Activated CD4-positive, alpha-beta T cell treated with anti-CD3 and anti-CD28 coated beads, Interleukin-2, amount 50 U/mL, for 4 hours (primary cell): ENCODE measurements at regions not wholly inside any gene's neighbourhood (a gene's known extent, or its start where the extent isn't known, plus 50 kb on each side); places are given as distances from the start of the nearest gene placed in this dataset.
A peak's percentile ranks its signal among the peaks of the same experiment; 100 is the strongest.

Experiments used
- DNase-seq, 2 experiments: peaks; one replicate each; pipeline ENCODE4 v3.0.0-alpha.2; 2020

DNA sequence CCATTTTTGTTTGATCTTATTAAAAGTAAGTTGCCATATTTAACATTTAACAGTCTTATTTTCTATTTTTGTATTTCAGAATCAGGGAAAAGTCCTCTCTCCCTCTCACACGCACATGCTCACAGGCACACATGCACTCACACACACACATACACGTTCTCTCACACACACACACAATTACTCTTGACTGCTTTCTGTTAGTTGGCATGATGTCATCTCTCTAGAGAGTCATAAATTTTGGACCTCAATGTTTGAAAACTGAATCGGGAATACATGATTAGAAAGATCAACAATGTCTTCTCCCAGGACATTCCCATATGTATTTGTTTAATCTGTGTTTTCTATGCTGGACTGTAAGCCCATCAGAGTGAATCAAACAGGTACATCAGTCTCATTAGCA lies 165.7 kb upstream of the AHR start:
- DNase-seq, result no peak

DNA sequence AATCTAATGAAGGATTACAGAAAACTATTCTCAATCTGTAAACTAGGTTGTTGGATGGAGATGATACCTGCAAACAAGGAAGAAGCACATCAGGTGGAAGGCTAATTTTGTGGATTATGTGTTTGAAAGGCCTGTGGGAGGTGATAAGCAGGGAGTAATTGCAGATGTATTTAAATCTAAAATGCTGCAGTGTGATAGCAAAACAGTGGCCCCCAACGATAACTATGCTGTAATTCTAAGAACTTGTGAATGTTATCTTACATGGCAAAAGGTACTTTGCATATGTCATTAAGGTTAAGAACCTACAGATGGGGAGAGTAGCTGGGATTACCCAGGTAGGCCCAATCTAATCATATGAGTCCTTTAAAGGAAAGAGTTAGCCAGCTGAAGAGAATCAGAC lies 164.5 kb upstream of the AHR start:
- DNase-seq, result no peak

GRCh38 chr7:17134786-17135185 lies 163.7 kb upstream of the AHR start:
- no peak for DNase-seq

GRCh38 chr7:17136126-17136525 lies 162.3 kb upstream of the AHR start:
- no peak for DNase-seq

- no peak for DNase-seq
These were observed 159.4 kb upstream of the AHR start for GRCh38 chr7:17139081-17139480.

DNA sequence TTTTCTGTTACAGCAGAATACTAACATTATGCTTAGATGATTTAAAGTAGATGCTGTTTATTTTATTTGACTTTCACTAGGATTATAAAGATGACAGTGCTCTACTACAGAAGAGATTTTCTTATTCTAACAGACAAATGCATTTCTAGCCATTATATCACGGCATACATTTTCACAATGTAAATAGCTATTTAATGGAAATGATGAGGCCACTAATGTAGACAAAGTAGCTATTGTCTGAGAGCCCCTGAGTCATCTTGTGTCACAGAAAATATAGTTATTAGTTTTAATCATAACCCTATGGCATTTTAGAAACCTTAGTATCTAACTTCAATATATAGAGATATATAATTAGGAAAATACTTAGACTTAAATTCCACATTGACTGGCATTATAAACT lies 158.0 kb upstream of the AHR start:
- no peak for DNase-seq

- no peak for DNase-seq
These were observed 155.5 kb upstream of the AHR start for GRCh38 chr7:17142831-17143541.

GRCh38 chr7:17144322-17144721 lies 154.1 kb upstream of the AHR start:
- DNase-seq, result peak; percentile 62 to 68

GRCh38 chr7:17146621-17147020 lies 151.8 kb upstream of the AHR start:
- no peak for DNase-seq

DNA sequence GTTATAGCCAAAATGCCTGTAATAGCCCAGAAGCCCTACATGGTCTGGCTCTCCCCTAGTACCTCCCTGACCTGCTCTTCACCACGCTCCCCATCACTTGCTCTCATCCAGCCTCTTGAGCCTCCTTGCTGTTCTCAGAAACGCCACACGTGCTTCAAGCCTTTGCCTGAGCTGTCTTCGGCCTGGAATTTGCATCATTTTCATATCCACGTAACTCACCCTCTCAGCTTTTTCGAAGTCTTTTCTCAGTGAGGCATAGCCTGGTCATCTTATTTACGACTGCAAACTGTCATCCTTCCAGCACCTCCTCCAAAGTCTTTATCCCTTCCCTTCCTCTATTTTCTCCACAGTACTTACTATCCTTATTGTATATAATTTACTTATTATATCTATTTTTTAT lies 151.0 kb upstream of the AHR start:
- DNase-seq, result no peak

DNA sequence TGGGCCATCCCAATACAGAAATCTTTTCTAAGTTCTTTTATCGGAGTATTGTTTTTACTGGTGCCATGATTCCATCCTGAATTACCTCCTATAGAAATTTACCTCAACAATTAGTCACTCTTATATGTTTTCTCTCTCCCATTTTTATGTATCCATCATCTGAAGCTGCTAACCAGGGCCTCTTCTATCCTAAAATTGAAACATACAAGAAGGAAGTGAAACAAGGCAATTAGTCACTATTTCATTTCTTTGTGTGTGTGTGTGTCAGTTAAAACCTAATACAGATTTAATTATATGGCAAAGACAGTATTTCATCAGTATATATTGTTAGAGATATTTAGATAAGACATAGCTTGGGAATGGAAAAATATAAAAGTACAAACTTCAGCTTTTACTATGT lies 148.4 kb upstream of the AHR start:
- DNase-seq, result no peak

GRCh38 chr7:17152721-17153120 lies 145.7 kb upstream of the AHR start:
- DNase-seq, result no peak

- DNase-seq, result no peak
These were observed 144.9 kb upstream of the AHR start for GRCh38 chr7:17153536-17153935.

DNA sequence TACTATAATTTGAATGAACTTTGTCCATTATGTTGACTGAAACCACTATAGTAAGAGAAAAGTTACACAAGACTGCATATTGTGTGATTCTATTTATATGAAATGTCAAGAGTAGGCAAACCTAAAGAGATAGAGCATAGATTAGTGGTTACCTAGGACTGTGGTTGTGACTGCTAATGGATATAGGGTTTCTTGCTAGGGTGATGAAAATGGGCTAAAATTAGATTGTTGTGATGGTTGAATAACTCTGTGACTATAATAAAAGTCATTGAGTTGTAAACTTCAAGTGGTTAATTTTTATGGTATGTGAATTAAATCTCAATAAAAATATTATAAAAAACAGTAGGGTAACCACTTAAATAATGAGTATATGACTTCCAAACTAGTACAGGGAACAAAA lies 142.9 kb upstream of the AHR start:
- no peak for DNase-seq

DNA sequence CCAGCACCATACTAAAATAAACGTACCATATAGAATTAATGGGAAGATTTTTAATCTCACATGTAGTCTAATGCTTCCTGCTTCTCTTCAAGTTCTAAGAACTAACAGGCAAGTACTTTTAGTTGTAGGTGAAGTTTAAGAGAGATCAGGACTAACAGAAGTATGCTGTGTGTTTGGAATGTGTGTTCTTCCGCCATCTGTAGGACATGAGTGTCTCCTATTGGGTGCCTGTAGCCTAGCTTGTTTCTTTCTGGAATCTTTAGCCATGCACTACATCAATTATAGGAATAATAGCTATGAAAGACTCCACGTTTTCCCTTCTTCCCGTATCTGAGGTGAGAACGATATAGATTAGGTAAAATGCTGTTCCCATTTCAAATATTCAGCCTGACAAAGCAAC lies 140.2 kb upstream of the AHR start:
- no peak for DNase-seq

DNA sequence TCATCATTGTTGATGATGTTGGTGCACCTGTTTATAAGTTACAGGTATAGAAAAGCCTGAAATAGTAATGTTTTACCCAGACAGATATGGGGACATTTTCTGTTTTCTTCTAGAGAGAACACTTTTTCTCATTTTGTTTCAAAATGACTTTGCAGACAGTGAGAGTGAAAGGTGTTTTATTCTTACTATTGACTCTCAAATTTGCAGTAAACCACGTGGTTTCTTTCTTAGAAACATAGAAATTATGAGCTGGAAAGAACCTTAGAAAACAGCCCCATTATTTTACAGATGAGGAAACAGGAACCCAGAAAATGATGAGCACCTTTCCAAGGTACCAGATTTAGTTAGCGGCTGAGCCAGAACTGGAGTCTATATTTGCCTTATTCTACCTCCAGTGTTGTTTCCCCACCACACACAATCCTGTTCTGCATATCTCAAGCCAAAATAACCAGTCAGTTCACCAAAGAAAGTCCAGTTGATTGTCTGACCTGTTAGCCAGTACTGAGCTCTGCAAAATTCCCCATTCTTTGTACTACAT lies 138.9 kb upstream of the AHR start:
- DNase-seq, result no peak

DNA sequence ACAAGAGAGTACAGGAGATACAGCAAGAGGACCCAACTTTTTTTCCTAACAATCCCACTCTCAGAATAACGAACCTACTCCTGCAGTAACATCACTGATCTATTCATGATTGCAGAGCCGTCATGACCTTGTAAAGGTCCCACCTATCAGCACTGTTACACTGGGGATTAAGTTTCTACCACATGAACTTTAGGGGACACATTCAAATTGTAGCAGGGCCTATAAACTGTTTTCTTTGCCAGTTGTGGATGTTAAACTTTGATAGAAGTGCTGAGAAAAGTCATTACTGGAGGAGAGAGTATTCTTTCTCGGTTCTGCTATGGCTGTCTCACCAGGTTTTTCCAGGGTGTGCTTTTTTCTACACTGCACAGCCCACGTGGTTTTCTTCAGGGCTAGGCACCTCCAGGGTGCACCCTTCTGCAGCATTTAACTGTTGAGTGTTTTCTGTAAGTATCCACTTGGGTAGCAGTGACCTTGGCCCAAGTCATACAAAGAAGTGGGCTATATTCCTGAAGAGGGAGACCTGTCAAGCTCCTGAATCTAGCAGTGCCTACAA lies 131.6 kb upstream of the AHR start:
- no peak for DNase-seq

GRCh38 chr7:17168416-17168815 lies 130.0 kb upstream of the AHR start:
- no peak for DNase-seq

DNA sequence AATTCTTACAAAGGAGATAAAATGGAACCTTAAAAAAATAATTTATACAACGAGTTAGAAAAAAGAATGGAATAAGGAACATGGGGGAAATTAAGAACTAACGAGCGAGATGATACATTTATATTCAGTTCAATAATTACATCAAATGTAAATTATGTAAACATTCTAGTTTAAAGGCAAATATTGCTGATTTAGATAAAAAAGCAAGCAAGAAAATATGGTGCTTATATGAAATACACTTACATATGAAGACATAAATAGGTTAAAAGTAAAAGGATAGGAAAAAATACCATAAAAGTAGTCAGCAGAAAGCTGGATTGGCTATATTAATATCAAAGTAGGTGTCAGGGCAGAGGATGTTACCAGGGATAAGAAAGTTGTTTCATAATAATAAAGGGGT lies 127.0 kb upstream of the AHR start:
- DNase-seq, result no peak

GRCh38 chr7:17176371-17177032 lies 122.0 kb upstream of the AHR start:
- DNase-seq, result no peak

GRCh38 chr7:17178545-17178944 lies 119.9 kb upstream of the AHR start:
- no peak for DNase-seq

GRCh38 chr7:17181482-17181881 lies 117.0 kb upstream of the AHR start:
- DNase-seq, result no peak

- DNase-seq, result no peak
These were observed 114.7 kb upstream of the AHR start for GRCh38 chr7:17183630-17184328.
